ENCODE measurements at regions not wholly inside any gene's neighbourhood (a gene's known extent, or its start where the extent isn't known, plus 50 kb on each side); places are given as distances from the start of the nearest gene placed in this dataset.

DNA sequence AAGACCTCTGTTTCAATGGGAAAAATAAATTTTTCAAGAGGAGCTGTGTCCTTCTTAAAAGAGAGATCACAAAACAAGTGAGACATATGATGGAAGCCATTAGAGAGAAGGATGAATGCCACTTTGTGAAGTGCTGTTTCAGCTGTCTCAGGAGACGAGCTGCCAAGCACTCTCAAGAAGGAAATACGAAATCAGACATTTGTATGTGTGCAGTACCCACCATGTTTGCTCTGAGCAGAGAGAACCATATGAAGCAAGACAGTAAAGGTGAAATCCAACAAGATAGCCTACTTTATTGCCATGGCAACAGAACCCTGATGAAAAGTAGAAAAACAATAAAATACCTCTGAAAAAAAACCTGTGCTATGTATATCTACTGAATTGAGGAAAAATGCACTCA lies 168.1 kb downstream of the AMY1C start:
- no peaks in the 10 kb centered on the region for H3K9me3 ChIP-seq (ENCODE audit: low read depth, low read length, poor library complexity, severe bottlenecking)
- no peak overlapping the region for H3K4me3 ChIP-seq (ENCODE audit: low read depth, low read length, poor library complexity, severe bottlenecking)
- H3K4me1 ChIP-seq (ENCODE audit: insufficient read depth, low read length, poor library complexity, severe bottlenecking), result no peaks in the 10 kb centered on the region
- TF ChIP-seq, protein P1, sequence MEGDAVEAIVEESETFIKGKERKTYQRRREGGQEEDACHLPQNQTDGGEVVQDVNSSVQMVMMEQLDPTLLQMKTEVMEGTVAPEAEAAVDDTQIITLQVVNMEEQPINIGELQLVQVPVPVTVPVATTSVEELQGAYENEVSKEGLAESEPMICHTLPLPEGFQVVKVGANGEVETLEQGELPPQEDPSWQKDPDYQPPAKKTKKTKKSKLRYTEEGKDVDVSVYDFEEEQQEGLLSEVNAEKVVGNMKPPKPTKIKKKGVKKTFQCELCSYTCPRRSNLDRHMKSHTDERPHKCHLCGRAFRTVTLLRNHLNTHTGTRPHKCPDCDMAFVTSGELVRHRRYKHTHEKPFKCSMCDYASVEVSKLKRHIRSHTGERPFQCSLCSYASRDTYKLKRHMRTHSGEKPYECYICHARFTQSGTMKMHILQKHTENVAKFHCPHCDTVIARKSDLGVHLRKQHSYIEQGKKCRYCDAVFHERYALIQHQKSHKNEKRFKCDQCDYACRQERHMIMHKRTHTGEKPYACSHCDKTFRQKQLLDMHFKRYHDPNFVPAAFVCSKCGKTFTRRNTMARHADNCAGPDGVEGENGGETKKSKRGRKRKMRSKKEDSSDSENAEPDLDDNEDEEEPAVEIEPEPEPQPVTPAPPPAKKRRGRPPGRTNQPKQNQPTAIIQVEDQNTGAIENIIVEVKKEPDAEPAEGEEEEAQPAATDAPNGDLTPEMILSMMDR (conservative IDR thresholded peaks at IDR 0.05; ENCODE audit: low read depth, low read length), result no peak
- TF ChIP-seq EZH2 (IDR thresholded peaks at IDR 0.05; ENCODE audit: borderline replicate concordance, low read depth, low read length, poor library complexity, severe bottlenecking), result no peak
- BruUV-seq (replicated peaks), result no TSS peak
- DNase-seq (ENCODE audit: low spot score), result no peak
- no peaks in the 10 kb centered on the region for H3K27me3 ChIP-seq (replicated peaks; ENCODE audit: insufficient read depth, low read depth, low read length, poor library complexity)
- POLR2A ChIA-PET (ENCODE audit: low non-redundant PET), result no interaction called here
- H3K36me3 ChIP-seq (ENCODE audit: insufficient read depth, low read length, poor library complexity, severe bottlenecking), result no peaks in the 10 kb centered on the region
- intact Hi-C loops (cut with micrococcal nuclease; ENCODE audit: unreplicated experiment), result no loop called here
- no peak overlapping the region for H3K27ac ChIP-seq (ENCODE audit: low read depth, low read length, poor library complexity, severe bottlenecking)
- CTCF ChIA-PET, result no interaction called here

DNA sequence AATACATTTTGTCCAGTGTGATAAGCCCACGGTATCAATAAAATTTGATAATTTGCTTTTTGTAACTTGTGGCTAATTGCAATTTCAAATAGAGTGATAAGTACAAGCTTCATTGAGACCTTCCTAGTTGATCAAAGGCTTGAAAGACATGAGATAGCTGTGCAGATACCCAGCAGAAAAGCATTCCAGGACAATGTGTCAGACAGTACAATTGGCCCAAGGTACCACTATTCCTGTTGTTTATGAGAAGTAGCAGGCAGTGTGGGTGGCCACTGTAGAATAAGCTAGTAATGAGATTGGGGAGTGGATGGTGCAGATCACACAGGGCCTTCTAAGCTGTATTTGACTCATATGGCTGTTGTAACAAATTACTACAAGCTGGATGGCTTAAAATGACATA lies 182.2 kb downstream of the AMY1C start:
- no TSS peak for BruUV-seq (replicated peaks)
- POLR2A ChIA-PET (ENCODE audit: low non-redundant PET), result no interaction called here
- CTCF ChIA-PET, result no interaction called here

DNA sequence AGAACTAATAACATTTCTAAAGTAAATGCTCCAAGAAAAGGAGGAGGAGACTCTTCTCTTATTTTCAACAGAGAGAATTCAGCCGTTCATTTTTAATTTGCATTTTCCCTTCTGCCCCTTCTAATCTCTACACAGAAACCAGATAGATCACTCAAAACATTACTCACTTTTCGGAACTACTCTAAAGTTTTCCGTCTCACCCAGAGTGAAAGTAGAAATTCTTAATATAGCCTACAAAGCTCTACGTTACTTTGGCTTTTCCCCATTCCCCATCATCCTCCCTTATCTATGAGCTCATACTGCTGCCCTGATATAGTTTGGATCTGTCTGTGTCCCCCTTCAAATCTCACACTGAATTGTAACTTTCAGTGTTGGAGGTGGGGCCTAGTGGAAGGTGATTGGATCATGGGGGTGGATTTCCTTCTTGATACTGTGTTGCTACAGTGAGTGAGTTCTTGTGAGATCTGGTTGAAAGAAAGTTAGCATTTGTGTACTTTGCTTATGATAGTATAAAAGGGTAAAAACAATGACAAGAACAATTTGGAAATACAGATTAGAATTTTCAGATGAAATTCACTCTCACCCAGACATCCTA lies 188.2 kb downstream of the AMY1C start:
- H3K4me1 ChIP-seq (ENCODE audit: insufficient read depth, low read length, poor library complexity, severe bottlenecking), result no peaks in the 10 kb centered on the region
- POLR2A ChIA-PET (ENCODE audit: low non-redundant PET), result no interaction called here
- H3K27ac ChIP-seq (ENCODE audit: low read depth, low read length, poor library complexity, severe bottlenecking), result no peak overlapping the region
- H3K36me3 ChIP-seq (ENCODE audit: insufficient read depth, low read length, poor library complexity, severe bottlenecking), result no peaks in the 10 kb centered on the region
- BruUV-seq (replicated peaks), result no TSS peak
- CTCF ChIA-PET, result no interaction called here
- H3K27me3 ChIP-seq (replicated peaks; ENCODE audit: insufficient read depth, low read depth, low read length, poor library complexity), result no peaks in the 10 kb centered on the region
- no peaks in the 10 kb centered on the region for H3K9me3 ChIP-seq (ENCODE audit: low read depth, low read length, poor library complexity, severe bottlenecking)
- no peak for DNase-seq (ENCODE audit: low spot score)
- intact Hi-C loops (cut with micrococcal nuclease; ENCODE audit: unreplicated experiment), result no loop called here
- H3K4me3 ChIP-seq (ENCODE audit: low read depth, low read length, poor library complexity, severe bottlenecking), result no peak overlapping the region
- TF ChIP-seq, protein P1 (conservative IDR thresholded peaks at IDR 0.05; ENCODE audit: low read depth, low read length), result no peak
- no peak for TF ChIP-seq EZH2 (IDR thresholded peaks at IDR 0.05; ENCODE audit: borderline replicate concordance, low read depth, low read length, poor library complexity, severe bottlenecking)

More for the DNA sequence above, 182.2 kb downstream of the AMY1C start:
- TF ChIP-seq, protein P1 (conservative IDR thresholded peaks at IDR 0.05; ENCODE audit: low read depth, low read length), result no peak
- no peak for TF ChIP-seq EZH2 (IDR thresholded peaks at IDR 0.05; ENCODE audit: borderline replicate concordance, low read depth, low read length, poor library complexity, severe bottlenecking)
- Histone ChIP-seq H3K9me3 (ENCODE audit: low read depth, low read length, poor library complexity, severe bottlenecking) (no peaks in the 10 kb centered on the region), H3K27ac (ENCODE audit: low read depth, low read length, poor library complexity, severe bottlenecking) (no peak overlapping the region), H3K4me3 (ENCODE audit: low read depth, low read length, poor library complexity, severe bottlenecking) (no peak overlapping the region), H3K4me1 (ENCODE audit: insufficient read depth, low read length, poor library complexity, severe bottlenecking) (no peaks in the 10 kb centered on the region), H3K27me3 (replicated peaks; ENCODE audit: insufficient read depth, low read depth, low read length, poor library complexity) (no peaks in the 10 kb centered on the region), H3K36me3 (ENCODE audit: insufficient read depth, low read length, poor library complexity, severe bottlenecking) (no peaks in the 10 kb centered on the region)
- DNase-seq (ENCODE audit: low spot score), result no peak
- intact Hi-C loops (cut with micrococcal nuclease; ENCODE audit: unreplicated experiment), result no loop called here

Measured in A673 (cell line).